ENCODE measurements at regions not wholly inside any gene's neighbourhood (a gene's known extent, or its start where the extent isn't known, plus 50 kb on each side); places are given as distances from the start of the nearest gene placed in this dataset.

DNA sequence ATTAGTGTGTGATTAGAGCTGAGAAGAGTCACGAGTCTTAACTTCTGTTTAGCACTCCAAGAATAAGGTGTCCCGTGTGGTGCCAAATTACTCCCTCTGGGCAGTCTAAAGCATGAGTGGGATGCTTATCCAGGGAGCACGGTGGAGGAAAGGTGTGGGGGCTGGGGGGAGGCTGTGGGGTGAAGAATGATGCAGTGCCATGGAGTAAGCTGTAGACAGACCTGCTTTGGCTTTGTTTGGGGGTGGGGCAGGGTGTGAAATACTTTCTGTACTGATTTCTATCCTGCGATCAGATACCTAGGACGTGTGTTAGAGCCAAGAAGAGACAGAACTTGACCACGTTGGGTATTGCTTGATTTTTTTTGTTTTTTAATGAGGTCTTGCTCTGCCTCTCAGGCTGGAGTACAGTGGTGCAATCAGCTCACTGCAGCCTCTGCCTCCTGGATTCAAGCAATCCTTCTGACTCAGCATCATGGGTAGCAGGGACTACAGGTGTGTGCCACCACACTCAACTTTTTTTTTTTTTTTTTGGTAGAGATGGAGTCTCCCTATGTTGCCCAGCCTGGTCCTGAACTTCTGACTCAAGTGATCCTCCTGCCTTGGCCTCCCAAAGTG lies 232.8 kb downstream of the MAN2A1 start:
- TF ChIP-seq, protein P1, sequence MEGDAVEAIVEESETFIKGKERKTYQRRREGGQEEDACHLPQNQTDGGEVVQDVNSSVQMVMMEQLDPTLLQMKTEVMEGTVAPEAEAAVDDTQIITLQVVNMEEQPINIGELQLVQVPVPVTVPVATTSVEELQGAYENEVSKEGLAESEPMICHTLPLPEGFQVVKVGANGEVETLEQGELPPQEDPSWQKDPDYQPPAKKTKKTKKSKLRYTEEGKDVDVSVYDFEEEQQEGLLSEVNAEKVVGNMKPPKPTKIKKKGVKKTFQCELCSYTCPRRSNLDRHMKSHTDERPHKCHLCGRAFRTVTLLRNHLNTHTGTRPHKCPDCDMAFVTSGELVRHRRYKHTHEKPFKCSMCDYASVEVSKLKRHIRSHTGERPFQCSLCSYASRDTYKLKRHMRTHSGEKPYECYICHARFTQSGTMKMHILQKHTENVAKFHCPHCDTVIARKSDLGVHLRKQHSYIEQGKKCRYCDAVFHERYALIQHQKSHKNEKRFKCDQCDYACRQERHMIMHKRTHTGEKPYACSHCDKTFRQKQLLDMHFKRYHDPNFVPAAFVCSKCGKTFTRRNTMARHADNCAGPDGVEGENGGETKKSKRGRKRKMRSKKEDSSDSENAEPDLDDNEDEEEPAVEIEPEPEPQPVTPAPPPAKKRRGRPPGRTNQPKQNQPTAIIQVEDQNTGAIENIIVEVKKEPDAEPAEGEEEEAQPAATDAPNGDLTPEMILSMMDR (conservative IDR thresholded peaks at IDR 0.05; ENCODE audit: low read length) = no peak
- TF ChIP-seq EZH2phosphoT487 (IDR thresholded peaks at IDR 0.05; ENCODE audit: borderline replicate concordance, low read depth, low read length) = no peak
